Right ventricle myocardium inferior (tissue), 1 donor: ENCODE measurements at regions not wholly inside any gene's neighbourhood (a gene's known extent, or its start where the extent isn't known, plus 50 kb on each side); places are given as distances from the start of the nearest gene placed in this dataset.
"Not testable (repeated sequence)": the region's sequence is repeated elsewhere in the genome, so short reads cannot be mapped to it uniquely, and the experiment has no call there.

Experiments used
- ATAC-seq: fragments of 200-7000 bp; cut with Tn5 transposase; one replicate; pipeline ENCODE4 v1.9.1; 2020; ENCODE audit warnings: mild to moderate bottlenecking, moderate library complexity
- DNase-seq: peaks from one replicate; pipeline ENCODE4 v3.0.0; 2021; ENCODE audit errors: missing footprints
- intact Hi-C: fragments of 100-400 bp; cut with DNase I; formaldehyde crosslinking; loops from one replicate; pipeline ENCODE4 v1.11.0; 2022
- donor health status: DM: no; HTN: yes; CAD: no; lungs with severe emphysema.

DNA sequence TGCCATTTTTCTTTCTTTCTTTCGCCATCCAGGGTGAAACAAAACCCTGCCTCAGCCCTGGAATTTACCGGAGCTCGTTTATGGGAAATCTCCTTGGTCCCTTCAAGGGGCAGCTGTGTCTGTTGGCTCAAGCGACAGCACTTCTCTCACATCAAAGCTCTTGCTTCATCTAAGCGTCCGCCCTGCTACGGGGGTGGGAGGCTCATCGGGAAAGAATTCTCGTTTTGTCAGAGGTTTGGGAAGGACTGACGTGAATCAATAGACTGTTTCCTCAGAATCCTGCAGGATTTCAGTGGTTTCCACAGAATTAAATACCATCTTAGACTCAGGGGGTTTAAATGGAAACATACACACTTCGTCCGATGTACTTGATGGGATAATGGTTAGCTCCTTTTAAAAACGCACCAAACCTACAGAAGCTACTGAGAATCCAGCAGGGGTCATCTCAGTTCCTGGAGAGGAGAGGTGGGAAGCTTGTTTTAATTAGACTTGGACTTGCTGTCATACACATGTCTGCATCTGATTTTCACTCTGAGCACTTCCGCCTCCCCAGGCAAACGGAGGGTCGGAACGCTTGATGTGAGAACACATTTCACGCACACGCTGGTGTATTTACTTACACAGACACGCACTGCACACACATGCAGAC is 91.6 kb downstream of the ASB1 start:
- ATAC-seq: no peak
- intact Hi-C loops: no loop called here
- DNase-seq: no peak

DNA sequence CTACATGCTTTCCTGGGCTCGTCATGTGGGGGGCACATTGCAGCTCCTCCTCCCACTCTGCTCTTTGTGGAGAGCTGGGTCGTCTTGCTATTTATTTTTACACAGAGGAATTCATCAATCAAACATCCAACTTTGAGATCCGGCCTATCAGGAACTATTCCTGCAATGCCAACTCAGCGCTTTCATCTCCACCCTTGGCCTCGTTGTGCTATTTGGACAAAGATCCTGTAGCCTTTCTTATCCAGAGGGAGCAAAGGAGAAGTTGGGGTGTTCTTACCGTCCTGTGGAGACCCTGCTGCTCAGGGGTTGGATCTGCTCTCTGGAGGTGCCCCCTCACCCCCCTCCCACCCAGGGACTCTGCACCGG is 92.1 kb downstream of the ASB1 start:
- ATAC-seq: no peak
- intact Hi-C loops: no loop called here
- DNase-seq: no peak

DNA sequence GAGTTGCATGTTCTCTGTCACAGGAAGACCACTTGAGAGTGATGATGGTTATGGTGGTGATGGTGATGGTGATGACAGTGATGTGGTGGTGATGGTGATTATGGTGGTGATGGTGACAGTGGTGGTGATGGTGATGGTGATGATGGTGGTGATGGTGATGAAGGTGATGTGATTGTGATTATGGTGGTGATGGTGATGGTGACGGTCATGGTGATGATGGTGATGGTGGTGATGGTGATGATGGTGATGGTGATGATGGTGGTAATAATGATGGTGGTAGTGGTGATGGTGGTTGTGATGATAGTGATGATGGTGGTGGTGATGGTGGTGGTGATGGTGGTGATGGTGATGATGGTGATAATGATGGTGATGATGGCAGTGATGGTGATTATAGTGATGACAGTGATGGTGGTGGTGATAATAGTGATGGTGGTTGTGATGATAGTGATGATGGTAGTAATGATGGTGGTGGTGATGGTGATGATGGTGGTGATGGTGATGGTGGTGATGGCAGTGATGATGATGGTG is 93.7 kb downstream of the ASB1 start:
- DNase-seq (no peak), ATAC-seq (no peak)
- intact Hi-C loops: no loop called here

DNA sequence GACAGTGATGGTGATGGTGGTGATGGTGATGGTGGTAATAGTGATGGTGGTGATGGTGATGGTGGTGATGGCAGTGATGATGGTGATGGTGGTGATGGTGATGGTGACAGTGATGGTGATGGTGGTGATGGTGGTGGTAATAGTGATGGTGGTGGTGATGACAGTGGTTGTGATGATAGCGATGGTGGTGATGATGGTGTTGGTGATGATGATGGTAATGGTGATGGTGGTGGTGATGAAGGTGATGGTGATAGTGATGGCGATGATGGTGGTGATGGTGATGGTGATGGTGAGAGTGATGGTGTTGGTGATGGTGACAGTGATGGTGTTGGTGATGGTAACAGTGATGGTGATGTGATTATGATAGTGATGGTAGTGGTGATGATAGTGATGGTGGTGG is 94.3 kb downstream of the ASB1 start:
- DNase-seq: no peak
- no peak for ATAC-seq
- intact Hi-C loops: no loop called here

DNA sequence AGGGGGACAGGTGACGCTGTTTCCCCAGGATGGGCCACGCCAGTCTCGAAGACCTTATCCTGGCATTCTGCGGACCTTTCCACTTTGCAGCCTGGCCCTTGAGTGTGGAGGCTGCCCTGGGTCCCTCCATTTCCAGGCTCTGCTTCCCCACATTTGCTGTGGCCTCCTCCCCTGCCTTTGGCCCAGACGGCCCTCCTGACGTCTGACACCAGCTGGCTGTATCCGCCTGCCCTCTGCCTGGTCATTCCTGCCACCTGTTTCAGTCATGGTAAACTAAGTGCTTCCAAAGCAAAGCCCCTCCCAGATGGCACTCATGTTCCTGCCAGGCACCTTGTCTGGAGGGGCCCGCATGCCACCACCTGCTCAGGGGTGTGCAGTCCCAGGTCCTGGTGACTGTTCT is 95.1 kb downstream of the ASB1 start:
- intact Hi-C loops: no loop called here
- DNase-seq (no peak), ATAC-seq (no peak)

DNA sequence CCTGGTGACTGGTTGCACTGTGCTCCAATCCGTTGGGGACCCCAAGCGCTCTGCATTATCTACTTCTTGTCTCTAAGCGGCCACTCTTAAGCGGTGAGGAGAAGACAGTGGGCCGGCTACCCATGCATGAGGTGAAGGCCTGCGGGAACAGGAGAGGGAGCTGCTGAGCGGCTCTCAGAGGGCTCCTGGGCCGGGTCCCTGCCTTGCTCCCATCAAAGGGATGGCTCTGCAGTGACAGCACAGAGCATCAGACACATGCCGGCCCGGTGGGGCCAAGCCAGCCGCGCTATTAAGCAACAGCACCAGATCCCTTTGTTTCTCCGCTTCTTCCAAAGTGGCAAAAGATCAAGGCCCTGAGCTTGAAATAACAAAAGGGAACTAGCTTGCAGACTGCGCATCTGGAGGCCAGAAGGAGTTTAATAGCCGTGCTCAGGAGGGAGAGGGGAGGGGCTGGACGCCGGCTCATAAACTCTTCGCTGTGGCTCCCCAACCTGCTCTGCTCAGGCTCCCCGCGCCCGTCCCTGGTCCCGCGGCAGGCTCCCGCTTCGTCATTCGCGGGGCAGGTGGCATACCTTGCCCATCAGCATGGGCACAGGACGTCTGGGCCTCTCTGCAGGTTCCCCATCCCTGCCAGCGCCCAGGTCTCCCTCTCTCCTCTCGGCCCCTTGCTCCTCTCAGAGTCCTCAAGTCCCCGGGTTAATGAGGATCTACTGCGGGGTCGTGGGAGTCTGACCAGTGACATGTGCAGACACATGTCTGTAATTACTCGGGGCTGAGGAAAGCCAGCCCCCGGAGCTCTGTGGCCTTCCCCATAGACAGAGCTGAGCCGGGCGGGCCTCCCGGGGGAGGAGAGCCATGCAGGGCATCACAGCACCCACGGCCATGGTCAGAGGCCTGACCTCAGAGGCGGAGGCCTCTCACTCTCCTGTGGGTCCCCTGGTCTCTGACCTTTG is 96.7 kb downstream of the ASB1 start:
- ATAC-seq (peak; percentile 58), DNase-seq (no peak)
- intact Hi-C loops: no loop called here

DNA sequence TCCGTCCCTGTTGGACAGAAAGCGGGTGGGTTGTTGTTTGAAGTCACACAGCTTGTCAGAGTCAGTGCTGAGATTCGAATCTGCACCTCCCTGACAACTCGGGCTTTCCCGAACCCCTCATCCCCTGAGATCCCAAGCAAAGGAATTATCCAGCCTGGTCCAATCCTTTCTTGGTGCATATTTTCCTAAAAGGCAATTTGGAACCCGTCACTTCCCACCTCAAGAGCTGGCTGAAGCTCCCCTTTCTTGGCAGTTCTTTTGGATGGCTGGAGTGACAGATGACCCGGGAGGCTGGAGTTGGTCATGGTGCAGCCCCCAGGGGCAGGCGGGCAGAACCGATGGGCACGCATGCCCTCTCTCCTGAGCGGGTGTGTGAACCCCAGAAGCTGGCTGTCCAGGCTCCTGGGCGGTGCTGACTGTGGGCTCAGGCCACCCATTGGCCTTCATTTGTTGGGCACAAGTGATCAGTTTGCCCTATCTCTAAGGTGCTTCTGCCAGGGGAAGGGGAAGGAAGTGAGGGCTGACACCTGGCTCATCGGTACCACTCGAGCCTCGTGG is 97.8 kb downstream of the ASB1 start:
- no peak for DNase-seq
- no peak for ATAC-seq
- intact Hi-C loops: no loop called here

DNA sequence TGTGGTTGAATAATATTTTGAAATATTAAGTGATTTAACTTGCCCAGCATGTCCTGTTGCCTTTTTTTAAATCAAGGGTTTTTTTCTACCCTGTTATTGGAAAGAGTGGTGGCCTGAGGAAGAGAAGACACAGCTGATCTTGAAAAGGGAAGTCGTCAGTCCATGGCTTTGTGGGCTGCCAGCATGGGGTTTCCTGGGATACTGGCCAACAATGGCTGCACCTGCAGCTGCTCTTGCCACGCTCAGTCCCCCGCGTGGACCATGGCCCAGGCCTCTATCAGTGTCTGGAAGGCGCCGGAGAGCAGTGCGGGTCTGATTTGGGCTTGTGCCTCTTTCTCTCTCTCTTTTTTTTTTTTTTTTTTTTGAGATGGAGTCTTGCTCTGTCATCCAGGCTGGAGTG is 99.3 kb downstream of the ASB1 start:
- intact Hi-C loops: no loop called here
- no peak for DNase-seq
- ATAC-seq: no peak

DNA sequence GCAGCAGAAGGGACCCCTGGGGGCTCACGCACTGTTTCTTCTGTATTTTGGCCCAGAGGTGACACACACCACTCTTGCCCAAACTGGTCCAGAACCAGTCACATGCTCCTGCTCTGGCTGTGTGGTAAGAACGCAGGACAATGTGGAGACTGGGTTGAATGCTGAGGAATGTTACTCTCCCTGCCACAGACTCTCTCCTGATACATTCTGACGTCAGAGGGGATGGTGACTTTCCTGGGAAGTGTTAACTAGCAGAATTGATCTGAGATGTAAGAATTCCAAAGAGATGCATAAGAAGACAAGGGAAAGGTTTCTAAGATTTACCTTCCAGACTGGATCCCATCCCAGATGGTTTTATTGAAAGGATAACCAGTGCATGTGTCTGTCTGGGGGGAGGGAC is 100.8 kb downstream of the ASB1 start:
- DNase-seq: no peak
- ATAC-seq: no peak
- intact Hi-C loops: no loop called here

DNA sequence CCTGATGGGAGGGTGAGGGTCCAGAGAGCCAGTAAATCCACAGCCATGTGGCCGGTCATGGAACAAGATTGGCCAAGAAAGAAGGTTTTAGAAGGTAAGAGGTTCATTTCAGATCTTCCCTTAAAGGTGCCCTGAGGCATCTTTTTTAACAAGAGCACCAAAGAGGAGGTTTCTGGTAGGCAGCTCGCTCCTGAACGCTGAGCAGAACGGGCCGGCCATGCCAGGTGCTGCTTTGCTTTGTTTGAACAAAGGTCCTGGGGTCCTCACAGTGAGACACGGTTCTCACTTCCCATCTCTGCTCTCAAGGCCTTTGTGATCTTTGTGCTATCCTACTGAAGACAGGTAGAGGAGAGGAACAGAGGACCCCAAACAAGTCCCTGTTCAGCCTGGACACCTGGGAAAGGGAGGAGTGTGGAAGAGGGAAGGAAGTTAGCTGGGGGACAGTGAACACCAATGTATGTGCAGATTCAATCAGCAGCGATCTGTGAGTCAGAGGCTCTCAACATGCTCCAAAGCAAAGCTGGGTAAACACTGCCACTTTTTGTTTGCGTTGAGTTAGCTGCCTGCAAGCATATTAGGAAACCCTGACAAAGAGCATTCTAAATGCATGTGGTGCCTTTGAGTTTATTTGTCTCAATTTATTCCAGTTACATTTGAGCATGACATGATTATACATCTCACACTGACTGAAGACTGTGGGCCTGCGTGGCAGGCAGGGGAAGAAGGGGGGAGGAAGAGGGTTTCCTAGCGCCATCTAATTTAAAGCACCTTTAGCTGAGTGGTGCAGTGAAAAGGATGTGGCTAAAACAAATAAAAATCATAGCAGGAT is 102.4 kb downstream of the ASB1 start:
- intact Hi-C loops: no loop called here
- no peak for DNase-seq
- no peak for ATAC-seq

DNA sequence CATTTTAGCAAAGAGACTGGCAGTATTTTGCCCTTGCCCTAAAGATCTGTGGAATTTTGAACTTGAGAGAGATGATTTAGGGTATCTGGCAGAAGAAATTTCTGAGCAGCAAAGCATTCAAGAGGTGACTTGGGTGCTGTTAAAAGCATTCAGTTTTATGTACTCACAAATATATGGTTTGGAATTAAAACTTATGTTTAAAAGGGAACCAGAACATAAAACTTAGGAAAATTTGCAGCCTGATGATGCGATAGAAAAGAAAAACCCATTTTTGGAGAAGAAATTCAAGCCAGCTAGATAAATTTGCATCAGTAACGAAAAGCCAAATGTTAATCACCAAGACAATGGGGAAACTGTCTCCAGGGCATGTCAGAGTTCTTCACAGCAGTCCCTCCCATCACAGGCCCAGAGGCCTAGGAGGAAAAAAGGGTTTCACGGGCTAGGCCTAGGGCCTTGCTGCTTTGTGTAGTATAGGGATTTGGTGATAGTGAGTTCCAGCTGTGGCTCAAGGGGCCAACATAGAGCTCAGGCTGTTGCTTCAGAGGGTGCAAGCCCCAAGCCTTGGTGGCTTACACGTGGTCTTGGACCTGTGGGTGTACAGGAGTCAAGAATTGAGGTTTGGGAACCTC is 104.4 kb downstream of the ASB1 start:
- ATAC-seq, DNase-seq, intact Hi-C loops: not testable (repeated sequence)

DNA sequence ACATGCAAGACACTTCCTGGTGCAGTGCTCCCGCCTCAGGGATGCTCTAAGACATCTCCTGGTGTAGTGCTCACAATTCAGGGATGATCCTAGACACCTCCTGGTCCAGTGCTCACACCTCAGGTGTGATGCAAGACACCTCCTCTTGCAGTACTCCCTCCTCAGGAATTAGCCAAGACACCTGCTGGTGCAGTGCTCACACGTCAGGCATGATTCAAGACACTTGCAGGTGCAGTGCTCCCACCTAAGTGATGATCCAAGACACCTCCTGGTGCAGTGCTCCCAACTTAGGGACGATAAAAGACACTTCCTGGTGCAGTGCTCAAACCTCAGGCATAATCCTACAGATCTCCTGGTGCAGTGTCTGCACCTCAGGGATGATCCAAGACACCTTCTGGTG is 117.0 kb downstream of the ASB1 start:
- intact Hi-C loops, DNase-seq, ATAC-seq: not testable (repeated sequence)

DNA sequence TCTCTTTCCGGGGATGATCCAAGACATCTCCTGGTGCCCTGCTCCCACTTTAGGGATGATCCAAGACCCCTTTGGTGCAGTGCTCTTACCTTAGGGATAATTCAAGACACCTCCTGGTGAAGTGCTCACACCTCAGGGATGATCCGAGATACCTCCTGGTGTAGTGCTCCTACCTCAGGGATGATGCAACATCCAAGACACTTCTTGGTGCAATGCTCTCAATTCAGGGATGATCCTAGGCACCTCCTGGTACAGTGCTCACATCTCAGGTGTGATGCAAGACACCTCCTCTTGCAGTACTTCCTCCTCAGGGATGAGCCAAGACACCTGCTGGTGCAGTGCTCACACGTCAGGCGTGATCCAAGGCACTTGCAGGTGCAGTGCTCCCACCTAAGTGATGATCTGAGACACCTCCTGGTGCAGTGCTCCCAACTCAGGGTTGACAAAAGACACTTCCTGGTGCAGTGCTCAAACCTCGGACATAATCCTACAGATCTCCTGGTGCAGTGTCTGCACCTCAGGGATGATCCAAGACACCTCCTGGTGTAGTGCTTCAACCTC is 122.3 kb downstream of the ASB1 start:
- intact Hi-C loops: no loop called here
- no peak for ATAC-seq

DNA sequence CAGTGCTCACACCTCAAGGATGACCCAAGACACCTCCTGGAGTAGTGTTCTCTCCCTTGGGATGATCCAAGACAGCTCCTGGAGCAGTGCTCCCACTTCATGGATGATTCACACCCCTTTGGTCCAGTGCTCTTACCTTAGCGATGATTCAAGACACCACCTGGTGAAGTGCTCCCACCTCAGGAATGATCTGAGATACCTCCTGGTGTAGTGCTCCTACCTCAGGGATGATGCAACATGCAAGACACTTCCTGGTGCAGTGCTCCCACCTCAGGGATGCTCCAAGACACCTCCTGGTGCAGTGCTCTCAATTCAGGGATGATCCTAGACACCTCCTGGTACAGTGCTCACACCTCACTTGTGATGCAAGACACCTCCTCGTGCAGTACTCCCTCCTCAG is 123.1 kb downstream of the ASB1 start:
- ATAC-seq (no peak), DNase-seq (no peak)
- intact Hi-C loops: no loop called here

More for the DNA sequence above, 122.3 kb downstream of the ASB1 start:
- DNase-seq: no peak

DNA sequence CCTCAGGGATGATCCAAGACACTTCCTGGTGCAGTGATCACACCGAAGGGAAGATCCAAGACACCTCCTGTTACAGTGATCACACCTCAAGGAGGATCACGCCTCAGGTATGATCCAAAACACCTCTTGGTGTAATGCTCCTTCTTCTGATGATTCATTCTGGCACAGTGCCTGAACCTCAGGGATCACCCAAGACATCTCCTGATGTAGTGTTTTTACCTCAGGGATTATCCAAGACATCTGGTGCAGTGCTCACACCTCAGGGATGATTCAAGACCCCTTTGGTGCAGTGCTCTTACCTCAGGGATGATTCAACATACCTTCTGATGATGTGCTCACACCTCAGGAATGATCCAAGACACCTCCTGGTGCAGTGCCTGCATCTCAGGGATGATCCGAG is 124.4 kb downstream of the ASB1 start:
- intact Hi-C loops: no loop called here
- no peak for ATAC-seq
- no peak for DNase-seq

DNA sequence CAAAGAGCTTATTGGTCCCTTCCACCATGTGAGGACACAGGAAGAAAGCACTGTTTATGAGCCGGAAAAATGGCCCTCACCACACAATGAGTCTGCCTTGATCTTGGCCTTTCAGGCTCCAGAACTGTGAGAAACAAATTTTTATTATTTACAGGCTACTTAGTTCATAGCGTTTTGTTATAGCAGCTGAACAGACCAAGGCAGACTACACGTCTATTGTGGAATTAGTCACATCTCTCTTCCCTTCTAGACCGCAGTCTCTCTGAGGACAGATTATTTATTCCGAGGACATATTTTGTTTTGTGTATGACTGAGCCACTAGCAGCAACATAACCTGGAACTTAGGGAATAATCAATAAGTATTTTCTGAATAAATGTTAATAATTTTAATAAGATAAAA is 125.5 kb downstream of the ASB1 start:
- ATAC-seq: no peak
- DNase-seq: no peak
- intact Hi-C loops: no loop called here

DNA sequence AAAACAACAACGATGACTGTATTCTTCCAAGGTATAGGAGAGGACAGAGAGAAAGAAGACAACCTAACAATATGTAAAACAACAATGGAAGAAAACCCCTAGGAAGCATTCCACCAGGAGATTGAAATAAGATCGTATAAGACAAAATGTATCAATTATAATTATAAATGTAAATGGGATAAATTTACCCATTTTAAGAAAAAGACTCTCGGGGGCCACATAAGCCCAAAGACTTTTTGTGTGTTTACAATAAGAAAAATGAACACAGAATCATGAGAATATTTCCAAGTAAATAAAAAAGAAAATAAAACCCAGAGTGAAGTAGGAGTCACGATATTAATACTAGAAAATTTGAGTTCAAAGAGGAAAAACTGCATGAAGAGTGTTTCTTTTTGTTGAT is 126.4 kb downstream of the ASB1 start:
- DNase-seq: no peak
- ATAC-seq: no peak
- intact Hi-C loops: no loop called here
